Lower leg skin (tissue), 3 donors: ENCODE measurements at regions not wholly inside any gene's neighbourhood (a gene's known extent, or its start where the extent isn't known, plus 50 kb on each side); places are given as distances from the start of the nearest gene placed in this dataset.

ENCODE experiments used
- POLR2A ChIP-seq, 2 donors: fragments of 450-650 bp; IDR thresholded peaks; one replicate each; pipeline ENCODE4 v1.6.1; 2016 to 2017; ENCODE audit warnings: antibody characterized with exemption in 2 of 2, mild to moderate bottlenecking in 1 of 2, moderate library complexity in 1 of 2
- TF ChIP-seq, protein P1 (sequence below), 3 donors: fragments of 450-650 bp; IDR thresholded peaks; one replicate each; pipeline ENCODE4 v1.5.1; 2016; ENCODE audit warnings: antibody characterized with exemption in 3 of 3, mild to moderate bottlenecking in 3 of 3, moderate library complexity in 2 of 3

DNA sequence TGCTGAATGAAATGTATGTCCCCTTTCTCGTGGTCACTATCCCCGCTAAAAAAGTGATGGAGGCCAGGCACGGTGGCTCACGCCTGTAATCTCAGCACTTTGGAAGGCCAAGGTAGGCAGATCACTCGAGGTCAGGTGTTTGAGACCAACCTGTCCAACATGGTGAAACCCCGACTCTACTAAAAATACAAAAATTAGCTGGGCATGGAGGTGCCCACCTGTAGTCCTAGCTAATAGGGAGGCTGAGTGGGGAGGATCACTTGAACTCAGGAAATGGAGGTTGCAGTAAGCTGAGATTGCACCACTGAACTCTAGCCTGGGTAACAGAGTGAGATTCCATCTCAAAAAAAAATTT is 91.4 kb upstream of the MKLN1 start:
- TF ChIP-seq POLR2A (IDR thresholded peaks at IDR 0.05), result no peak
- TF ChIP-seq, protein P1, sequence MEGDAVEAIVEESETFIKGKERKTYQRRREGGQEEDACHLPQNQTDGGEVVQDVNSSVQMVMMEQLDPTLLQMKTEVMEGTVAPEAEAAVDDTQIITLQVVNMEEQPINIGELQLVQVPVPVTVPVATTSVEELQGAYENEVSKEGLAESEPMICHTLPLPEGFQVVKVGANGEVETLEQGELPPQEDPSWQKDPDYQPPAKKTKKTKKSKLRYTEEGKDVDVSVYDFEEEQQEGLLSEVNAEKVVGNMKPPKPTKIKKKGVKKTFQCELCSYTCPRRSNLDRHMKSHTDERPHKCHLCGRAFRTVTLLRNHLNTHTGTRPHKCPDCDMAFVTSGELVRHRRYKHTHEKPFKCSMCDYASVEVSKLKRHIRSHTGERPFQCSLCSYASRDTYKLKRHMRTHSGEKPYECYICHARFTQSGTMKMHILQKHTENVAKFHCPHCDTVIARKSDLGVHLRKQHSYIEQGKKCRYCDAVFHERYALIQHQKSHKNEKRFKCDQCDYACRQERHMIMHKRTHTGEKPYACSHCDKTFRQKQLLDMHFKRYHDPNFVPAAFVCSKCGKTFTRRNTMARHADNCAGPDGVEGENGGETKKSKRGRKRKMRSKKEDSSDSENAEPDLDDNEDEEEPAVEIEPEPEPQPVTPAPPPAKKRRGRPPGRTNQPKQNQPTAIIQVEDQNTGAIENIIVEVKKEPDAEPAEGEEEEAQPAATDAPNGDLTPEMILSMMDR (IDR thresholded peaks at IDR 0.05), result no peak
